Tibial artery (tissue), 4 donors: ENCODE measurements at regions not wholly inside any gene's neighbourhood (a gene's known extent, or its start where the extent isn't known, plus 50 kb on each side); places are given as distances from the start of the nearest gene placed in this dataset.

Source experiments
- DNase-seq, 2 donors: peaks; one replicate each; pipeline ENCODE4 v3.0.0-alpha.2; 2019
- H3K27ac ChIP-seq, 2 donors: fragments of 200-600 bp; sonication (generic) in 1 of 2; 1 replicate in 1 of 2; 2 replicates in 1 of 2; pipeline ENCODE4 v1.5.1; 2018 to 2019; ENCODE audit warnings: mild to moderate bottlenecking in 1 of 2
- H3K27me3 ChIP-seq, 2 donors: fragments of 200-600 bp; sonication (generic) in 1 of 2; one replicate each; pipeline versions ENCODE4 v1.5.1 to v1.6.0; 2016 to 2019
- H3K36me3 ChIP-seq, 3 donors: fragments of 200-600 bp; sonication (generic) in 2 of 3; one replicate each; pipeline ENCODE4 v1.5.1; 2016 to 2019; ENCODE audit warnings: mild to moderate bottlenecking in 2 of 3
- H3K4me1 ChIP-seq, 4 donors: fragments of 200-600 bp; sonication (generic) in 2 of 4; 1 replicate in 3 of 4; 2 replicates in 1 of 4; pipeline ENCODE4 v1.5.1; 2016 to 2019
- H3K4me3 ChIP-seq, 2 donors: fragments of 200-600 bp; sonication (generic) in 1 of 2; 1 replicate in 1 of 2; 2 replicates in 1 of 2; pipeline ENCODE4 v1.5.1; 2018 to 2019; ENCODE audit warnings: mild to moderate bottlenecking in 2 of 2
- H3K9me3 ChIP-seq, 3 donors: fragments of 200-600 bp; sonication (generic) in 1 of 3; one replicate each; pipeline ENCODE4 v1.5.1; 2016 to 2019
- intact Hi-C: fragments of 100-400 bp; cut with DNase I; formaldehyde crosslinking; loops from one replicate; pipeline ENCODE4 v1.15.0; 2023; ENCODE audit warnings: low total_unique reads
- TF ChIP-seq, protein P1 (sequence below), 2 experiments: fragments of 200-600 bp in 1 of 2; fragments of 450-650 bp in 1 of 2; IDR thresholded peaks; one replicate each; pipeline ENCODE4 v1.5.1; 2017 to 2019; ENCODE audit warnings: antibody characterized with exemption in 2 of 2, mild to moderate bottlenecking in 1 of 2, moderate library complexity in 1 of 2

DNA sequence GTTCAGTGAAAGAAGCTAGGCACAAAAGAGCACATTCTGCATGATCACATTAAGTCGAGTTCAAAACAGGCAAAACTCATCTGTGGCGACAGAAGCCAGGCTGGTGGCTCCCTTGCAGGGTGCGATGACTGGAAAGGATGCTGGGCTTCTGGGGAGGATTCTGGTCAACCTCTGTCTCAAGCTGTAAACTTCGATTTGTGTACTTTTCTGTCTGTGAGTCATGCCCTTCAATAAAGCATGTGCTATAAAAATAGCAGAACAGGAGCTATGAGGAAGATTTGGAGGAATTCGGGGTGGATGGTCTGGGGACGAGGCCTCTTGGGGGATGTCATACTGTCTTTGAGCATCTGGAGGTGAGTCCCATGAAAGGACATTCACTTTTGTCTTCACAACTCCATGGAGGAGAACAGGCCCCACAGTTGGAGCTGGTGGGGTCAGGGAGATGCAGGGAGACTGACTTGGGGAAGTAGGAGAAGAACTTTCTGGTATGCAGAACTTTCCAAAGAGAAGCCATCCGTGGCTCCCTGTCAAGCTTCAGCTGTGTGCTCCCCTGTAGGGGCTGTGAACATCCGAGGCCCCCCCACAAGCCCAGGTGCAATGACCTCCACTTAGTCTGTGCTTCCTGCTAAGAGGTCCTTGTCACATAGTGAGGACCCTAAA lies 77.8 kb upstream of the LINC01488 start:
- Histone ChIP-seq H3K27me3 (no peaks in the 10 kb centered on the region), H3K27ac (no peak overlapping the region), H3K4me1 (peaks cover 0 to 8% (median 5%) of the 10 kb centered on the region in 4 donors), H3K4me3 (no peak overlapping the region), H3K36me3 (no peaks in the 10 kb centered on the region), H3K9me3 (peaks cover 0 to 6% (median 0%) of the 10 kb centered on the region in 3 donors)
- TF ChIP-seq, protein P1, sequence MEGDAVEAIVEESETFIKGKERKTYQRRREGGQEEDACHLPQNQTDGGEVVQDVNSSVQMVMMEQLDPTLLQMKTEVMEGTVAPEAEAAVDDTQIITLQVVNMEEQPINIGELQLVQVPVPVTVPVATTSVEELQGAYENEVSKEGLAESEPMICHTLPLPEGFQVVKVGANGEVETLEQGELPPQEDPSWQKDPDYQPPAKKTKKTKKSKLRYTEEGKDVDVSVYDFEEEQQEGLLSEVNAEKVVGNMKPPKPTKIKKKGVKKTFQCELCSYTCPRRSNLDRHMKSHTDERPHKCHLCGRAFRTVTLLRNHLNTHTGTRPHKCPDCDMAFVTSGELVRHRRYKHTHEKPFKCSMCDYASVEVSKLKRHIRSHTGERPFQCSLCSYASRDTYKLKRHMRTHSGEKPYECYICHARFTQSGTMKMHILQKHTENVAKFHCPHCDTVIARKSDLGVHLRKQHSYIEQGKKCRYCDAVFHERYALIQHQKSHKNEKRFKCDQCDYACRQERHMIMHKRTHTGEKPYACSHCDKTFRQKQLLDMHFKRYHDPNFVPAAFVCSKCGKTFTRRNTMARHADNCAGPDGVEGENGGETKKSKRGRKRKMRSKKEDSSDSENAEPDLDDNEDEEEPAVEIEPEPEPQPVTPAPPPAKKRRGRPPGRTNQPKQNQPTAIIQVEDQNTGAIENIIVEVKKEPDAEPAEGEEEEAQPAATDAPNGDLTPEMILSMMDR (IDR thresholded peaks at IDR 0.05) = no peak
- no peak for DNase-seq
- intact Hi-C loops = no loop called here

DNA sequence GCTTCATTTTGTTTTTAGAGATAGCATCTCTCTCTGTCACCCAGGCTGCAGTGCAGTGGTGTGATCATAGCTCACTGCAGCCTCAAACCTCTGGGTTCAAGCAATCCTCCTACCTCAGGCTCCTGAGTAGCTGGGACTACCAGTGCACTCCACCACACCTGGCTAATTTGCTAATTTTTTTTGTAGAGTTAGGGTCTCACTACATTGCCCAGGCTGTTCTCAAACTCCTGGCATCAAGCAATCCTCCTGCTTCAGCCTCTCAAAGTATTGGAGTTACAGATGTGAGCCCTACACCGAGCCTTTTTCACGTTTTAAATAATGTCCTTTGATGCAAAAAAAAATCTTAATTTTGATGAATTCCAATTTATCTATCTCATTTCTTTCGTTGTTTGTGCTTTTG lies 75.4 kb upstream of the LINC01488 start:
- no peak overlapping the region for H3K4me3 ChIP-seq
- H3K36me3 ChIP-seq = no peaks in the 10 kb centered on the region
- TF ChIP-seq, protein P1 (IDR thresholded peaks at IDR 0.05) = no peak
- H3K27me3 ChIP-seq = peaks cover 0 to 3% of the 10 kb centered on the region in 2 donors
- H3K4me1 ChIP-seq = no peaks in the 10 kb centered on the region
- intact Hi-C loops = no loop called here
- peaks cover 0 to 6% (median 0%) of the 10 kb centered on the region in 3 donors for H3K9me3 ChIP-seq
- DNase-seq = no peak
- no peak overlapping the region for H3K27ac ChIP-seq

DNA sequence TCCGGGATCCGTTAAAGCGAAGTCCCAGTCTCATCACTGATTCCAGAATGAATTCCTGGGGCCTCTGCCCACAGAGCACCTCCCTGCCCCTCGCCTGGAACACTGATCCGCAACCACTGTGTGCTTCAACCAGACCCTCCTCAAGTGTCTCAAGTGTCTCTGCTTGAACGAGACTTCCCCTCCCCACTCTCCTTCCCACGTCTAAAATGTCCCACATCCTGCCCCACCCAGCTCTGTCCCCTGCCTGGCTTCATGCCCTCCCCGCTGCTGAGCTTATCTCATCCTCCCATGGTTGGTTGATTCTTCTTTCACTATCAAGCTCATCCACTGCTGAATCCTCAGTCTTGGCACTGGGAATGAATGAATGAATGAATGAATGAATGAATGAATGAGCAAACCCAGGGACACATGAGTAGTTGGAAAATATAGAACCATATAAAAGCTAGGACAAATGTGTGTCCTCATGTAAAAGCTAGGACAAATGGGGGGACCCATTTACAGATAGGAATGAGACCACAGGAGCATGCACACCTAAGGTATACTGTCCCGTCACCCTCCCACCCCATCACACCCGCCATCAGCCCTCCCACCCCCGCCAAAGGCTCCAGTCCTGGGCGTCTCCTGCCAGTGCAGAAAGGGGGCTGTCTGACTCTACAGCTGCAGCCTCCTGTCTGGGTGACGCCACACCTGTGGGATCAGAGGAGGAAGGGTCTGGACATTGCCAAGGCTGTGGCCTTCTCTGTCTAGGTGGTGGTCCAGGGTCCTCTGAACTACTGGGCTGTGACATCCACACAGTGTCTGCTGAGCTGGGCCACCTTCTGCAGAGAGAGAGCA lies 71.4 kb upstream of the LINC01488 start:
- H3K27me3 ChIP-seq = peaks cover 0 to 3% of the 10 kb centered on the region in 2 donors
- H3K9me3 ChIP-seq = no peaks in the 10 kb centered on the region
- TF ChIP-seq, protein P1 (IDR thresholded peaks at IDR 0.05) = no peak
- peaks cover 0 to 6% (median 5%) of the 10 kb centered on the region in 4 donors for H3K4me1 ChIP-seq
- H3K4me3 ChIP-seq = no peak overlapping the region
- intact Hi-C loops = no loop called here
- H3K36me3 ChIP-seq = no peaks in the 10 kb centered on the region
- H3K27ac ChIP-seq = no peak overlapping the region
- no peak for DNase-seq

DNA sequence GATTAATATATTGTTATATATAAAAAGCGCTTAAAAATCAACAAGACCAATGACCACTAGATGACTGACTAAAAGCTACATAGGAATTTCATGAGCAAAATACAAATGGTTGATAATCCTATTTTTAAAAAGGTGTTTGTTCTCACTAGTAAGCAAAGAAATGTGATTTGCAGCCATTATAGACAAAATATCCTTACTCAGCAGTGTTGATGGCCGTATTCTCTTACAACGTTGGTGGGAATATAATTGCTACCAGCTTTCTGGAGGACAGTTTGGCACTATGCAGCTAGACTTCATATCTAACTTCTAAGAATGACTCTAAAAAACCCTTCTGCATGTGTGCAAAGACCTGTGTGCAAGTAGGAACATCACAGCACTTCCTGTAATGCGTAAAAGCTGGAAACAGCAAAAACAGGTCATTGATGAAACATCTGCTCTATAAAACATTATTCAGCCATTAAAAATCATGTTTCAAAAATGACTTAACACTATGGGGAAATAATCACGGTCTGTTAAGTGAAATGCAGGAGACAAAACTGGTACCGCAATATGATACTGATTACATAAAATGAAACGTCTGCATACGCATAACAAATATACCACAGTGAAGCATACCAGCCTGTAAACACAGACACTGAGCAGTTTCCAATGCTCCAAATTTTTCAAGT lies 70.1 kb upstream of the LINC01488 start:
- no peak overlapping the region for H3K4me3 ChIP-seq
- no peak overlapping the region for H3K27ac ChIP-seq
- DNase-seq = no peak
- H3K4me1 ChIP-seq = peaks cover 0 to 18% (median 11%) of the 10 kb centered on the region in 4 donors
- TF ChIP-seq, protein P1 (IDR thresholded peaks at IDR 0.05) = no peak
- H3K27me3 ChIP-seq = peaks cover 0 to 3% of the 10 kb centered on the region in 2 donors
- intact Hi-C loops = no loop called here
- H3K9me3 ChIP-seq = no peaks in the 10 kb centered on the region
- H3K36me3 ChIP-seq = no peaks in the 10 kb centered on the region

DNA sequence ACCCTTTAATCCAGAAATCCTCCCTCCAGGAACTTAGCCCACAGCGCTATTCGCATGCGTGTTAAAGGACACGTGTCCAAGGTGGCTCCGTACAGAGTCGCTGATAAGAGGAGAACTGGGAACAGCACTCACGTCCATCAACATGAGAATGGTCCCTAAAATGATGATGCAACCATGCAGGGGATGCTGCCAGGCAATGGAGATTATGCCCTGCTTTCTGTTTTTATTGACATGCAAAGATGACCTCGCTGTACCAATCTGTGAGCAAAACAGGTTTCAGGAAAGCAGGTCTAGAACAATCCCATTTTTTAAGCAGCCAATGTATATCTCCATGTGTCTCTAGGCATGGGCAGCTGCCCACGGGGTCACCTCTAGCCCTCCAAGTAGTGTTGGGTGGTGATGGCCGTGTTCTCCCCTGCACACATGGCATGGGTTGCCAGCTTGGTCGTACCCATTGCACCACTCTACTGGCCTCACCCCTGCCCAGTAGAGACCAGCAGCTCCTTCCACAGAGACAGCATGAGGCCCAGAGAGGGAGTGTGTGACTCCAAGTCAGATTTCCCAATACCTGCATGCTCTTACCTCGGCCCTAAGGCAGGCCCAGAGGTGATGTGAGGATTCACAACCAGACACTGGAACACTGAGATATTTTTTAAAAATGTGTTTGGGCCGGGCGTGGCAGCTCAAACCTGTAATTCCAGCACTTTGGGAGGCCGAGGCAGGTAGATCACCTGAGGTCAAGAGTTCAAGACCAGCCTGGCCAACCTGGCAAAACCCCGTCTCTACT lies 68.3 kb upstream of the LINC01488 start:
- H3K4me3 ChIP-seq = no peak overlapping the region
- peaks cover 0 to 3% of the 10 kb centered on the region in 2 donors for H3K27me3 ChIP-seq
- intact Hi-C loops = no loop called here

More for the DNA sequence above, 68.3 kb upstream of the LINC01488 start:
- TF ChIP-seq, protein P1 (IDR thresholded peaks at IDR 0.05) = no peak
- peaks cover 0 to 30% (median 18%) of the 10 kb centered on the region in 4 donors for H3K4me1 ChIP-seq
- no peaks in the 10 kb centered on the region for H3K9me3 ChIP-seq
- no peaks in the 10 kb centered on the region for H3K36me3 ChIP-seq
- DNase-seq = peak in 1 of 2 donors; percentile 1
- H3K27ac ChIP-seq = no peak overlapping the region
